ENCODE measurements at regions not wholly inside any gene's neighbourhood (a gene's known extent, or its start where the extent isn't known, plus 50 kb on each side); places are given as distances from the start of the nearest gene placed in this dataset.

DNA sequence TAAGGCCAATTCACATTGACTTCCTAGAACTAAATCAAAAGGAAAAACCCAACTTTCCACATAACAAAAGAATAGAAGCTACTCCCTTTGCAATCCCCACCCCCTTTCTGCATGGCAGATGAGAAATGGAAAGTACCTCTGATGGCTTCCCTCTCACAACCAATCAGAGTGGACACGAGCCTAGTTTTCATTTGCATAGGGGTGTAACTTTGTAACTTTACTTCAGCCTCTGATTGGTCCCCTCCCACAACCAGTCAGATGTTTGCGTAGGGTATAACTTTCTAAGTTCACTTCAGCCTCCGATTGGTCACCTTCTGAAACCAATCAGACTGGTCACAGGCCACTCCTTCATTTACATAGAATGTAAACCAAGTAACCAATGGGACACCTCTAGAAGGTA lies 328.5 kb downstream of the CDH26 start:
- WGBS, 2 experiments: 89 to 94% methylated on average over 3 of the region's 3 CpGs
- no peaks in the 10 kb centered on the region for H3K4me1 ChIP-seq (ENCODE audit: control insufficient read depth, insufficient read depth, low read length)
- H3K27ac ChIP-seq (ENCODE audit: insufficient read depth, low read depth, low read length, poor library complexity, severe bottlenecking): no peak overlapping the region
- no peaks in the 10 kb centered on the region for H3K36me3 ChIP-seq (ENCODE audit: control insufficient read depth, insufficient read depth, low read length)
- peaks cover 5% of the 10 kb centered on the region for H3K9me3 ChIP-seq (ENCODE audit: control insufficient read depth, low read length)
- H3K4me3 ChIP-seq (ENCODE audit: insufficient read depth, low read depth, low read length): no peak overlapping the region
- H3K27me3 ChIP-seq (ENCODE audit: control insufficient read depth, insufficient read depth, low read length, poor library complexity, severe bottlenecking): no peaks in the 10 kb centered on the region

DNA sequence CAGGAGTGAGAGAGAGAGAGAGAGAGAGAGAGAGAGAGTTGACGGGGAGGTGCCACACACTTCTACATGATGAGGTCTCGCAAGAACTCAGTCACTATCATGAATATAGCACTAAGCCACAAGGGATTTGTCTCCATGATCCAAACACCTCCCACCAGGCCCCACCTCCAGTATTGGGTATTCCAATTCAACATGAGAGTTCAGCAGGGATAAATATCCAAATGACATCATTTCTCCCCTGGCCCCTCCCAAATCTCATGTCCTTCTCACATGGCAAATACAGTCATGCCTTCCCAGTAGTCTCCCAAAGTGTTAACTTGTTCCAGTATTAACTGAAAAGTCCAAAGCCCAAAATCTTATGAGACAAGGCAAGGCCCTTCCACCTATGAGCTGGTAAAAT lies 330.7 kb downstream of the CDH26 start:
- Histone ChIP-seq H3K4me1 (ENCODE audit: control insufficient read depth, insufficient read depth, low read length) (no peaks in the 10 kb centered on the region), H3K27ac (ENCODE audit: insufficient read depth, low read depth, low read length, poor library complexity, severe bottlenecking) (no peak overlapping the region), H3K9me3 (ENCODE audit: control insufficient read depth, low read length) (peaks cover 5% of the 10 kb centered on the region), H3K4me3 (ENCODE audit: insufficient read depth, low read depth, low read length) (no peak overlapping the region), H3K27me3 (ENCODE audit: control insufficient read depth, insufficient read depth, low read length, poor library complexity, severe bottlenecking) (no peaks in the 10 kb centered on the region), H3K36me3 (ENCODE audit: control insufficient read depth, insufficient read depth, low read length) (no peaks in the 10 kb centered on the region)
- whole genome bisulfite sequencing, 2 experiments: 93% methylated on average over 2 of the region's 2 CpGs

DNA sequence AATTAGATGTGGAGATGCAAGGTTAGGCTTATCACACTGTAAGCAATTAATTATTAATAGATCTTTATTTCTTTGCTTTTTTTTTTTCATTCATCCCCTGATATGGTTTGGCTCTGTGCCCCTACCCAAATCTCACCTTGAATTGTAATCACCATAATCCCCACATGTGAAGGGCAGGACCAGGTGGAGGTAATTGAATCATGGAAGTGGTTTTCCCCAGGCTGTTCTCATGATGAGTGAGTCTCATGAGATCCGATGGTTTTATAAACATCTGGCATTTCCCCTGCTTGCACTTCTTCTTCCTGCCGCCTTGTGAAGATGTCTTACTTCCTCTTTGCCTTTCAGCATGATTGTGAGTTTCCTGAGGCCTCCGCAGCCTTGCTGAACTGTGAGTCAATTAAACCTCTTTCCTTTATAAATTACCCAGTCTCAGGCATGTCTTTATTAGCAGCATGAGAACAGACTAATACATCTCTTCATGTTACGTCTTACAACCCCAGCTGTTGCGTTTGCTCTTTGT lies 333.8 kb downstream of the CDH26 start:
- no peaks in the 10 kb centered on the region for H3K9me3 ChIP-seq (ENCODE audit: control insufficient read depth, low read length)
- H3K27ac ChIP-seq (ENCODE audit: insufficient read depth, low read depth, low read length, poor library complexity, severe bottlenecking): no peak overlapping the region
- no peaks in the 10 kb centered on the region for H3K36me3 ChIP-seq (ENCODE audit: control insufficient read depth, insufficient read depth, low read length)
- no peaks in the 10 kb centered on the region for H3K4me1 ChIP-seq (ENCODE audit: control insufficient read depth, insufficient read depth, low read length)
- 92 to 93% methylated on average over 5 of the region's 5 CpGs for WGBS, 2 experiments
- no peaks in the 10 kb centered on the region for H3K27me3 ChIP-seq (ENCODE audit: control insufficient read depth, insufficient read depth, low read length, poor library complexity, severe bottlenecking)
- H3K4me3 ChIP-seq (ENCODE audit: insufficient read depth, low read depth, low read length): no peak overlapping the region

DNA sequence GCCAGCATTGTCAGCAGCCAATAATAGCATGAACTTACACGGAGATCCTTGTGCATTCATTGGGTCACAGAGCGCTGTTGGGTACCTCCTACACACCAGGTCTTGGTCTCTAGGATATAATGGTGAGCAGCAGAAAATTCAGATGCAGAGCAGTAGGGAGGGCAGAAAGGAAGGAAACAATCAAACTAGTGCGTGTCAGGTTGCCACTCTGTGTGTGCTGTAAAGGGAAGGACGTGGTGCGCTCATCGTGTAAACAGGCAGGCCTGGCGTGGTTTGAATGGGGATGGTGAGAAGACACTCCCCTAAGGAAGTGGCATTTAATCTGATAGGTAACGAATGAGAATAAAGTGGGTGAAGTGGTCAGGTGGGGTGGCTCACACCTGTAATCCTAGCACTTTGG lies 336.4 kb downstream of the CDH26 start:
- no peaks in the 10 kb centered on the region for H3K9me3 ChIP-seq (ENCODE audit: control insufficient read depth, low read length)
- 92 to 93% methylated on average over 8 of the region's 8 CpGs for WGBS, 2 experiments
- H3K4me1 ChIP-seq (ENCODE audit: control insufficient read depth, insufficient read depth, low read length): no peaks in the 10 kb centered on the region
- no peak overlapping the region for H3K27ac ChIP-seq (ENCODE audit: insufficient read depth, low read depth, low read length, poor library complexity, severe bottlenecking)
- no peaks in the 10 kb centered on the region for H3K36me3 ChIP-seq (ENCODE audit: control insufficient read depth, insufficient read depth, low read length)
- no peak overlapping the region for H3K4me3 ChIP-seq (ENCODE audit: insufficient read depth, low read depth, low read length)
- H3K27me3 ChIP-seq (ENCODE audit: control insufficient read depth, insufficient read depth, low read length, poor library complexity, severe bottlenecking): no peaks in the 10 kb centered on the region

DNA sequence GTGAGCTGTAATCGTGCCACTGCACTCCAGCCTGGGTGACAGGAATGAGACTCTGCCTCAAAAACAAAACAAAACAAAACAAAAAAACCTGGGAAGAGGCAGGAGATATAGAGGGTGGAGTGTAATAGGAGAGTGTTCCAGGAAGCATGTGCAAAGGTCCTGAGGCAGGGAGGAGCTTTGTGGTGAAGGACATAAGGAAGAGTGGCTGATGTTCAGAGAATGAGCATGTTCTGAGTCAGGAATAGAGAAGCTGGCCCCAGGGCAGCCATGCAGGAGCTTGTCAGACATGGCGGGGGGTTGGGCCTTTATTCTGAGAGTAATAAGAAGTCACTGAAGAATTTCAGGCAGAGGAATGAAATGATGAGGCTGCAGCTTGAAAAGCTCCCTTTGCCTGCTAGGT lies 337.0 kb downstream of the CDH26 start:
- 93 to 94% methylated on average over 1 to 2 of the region's 2 CpGs for WGBS, 2 experiments
- Histone ChIP-seq H3K27ac (ENCODE audit: insufficient read depth, low read depth, low read length, poor library complexity, severe bottlenecking) (no peak overlapping the region), H3K9me3 (ENCODE audit: control insufficient read depth, low read length) (no peaks in the 10 kb centered on the region), H3K4me3 (ENCODE audit: insufficient read depth, low read depth, low read length) (no peak overlapping the region), H3K27me3 (ENCODE audit: control insufficient read depth, insufficient read depth, low read length, poor library complexity, severe bottlenecking) (no peaks in the 10 kb centered on the region), H3K4me1 (ENCODE audit: control insufficient read depth, insufficient read depth, low read length) (no peaks in the 10 kb centered on the region), H3K36me3 (ENCODE audit: control insufficient read depth, insufficient read depth, low read length) (no peaks in the 10 kb centered on the region)

DNA sequence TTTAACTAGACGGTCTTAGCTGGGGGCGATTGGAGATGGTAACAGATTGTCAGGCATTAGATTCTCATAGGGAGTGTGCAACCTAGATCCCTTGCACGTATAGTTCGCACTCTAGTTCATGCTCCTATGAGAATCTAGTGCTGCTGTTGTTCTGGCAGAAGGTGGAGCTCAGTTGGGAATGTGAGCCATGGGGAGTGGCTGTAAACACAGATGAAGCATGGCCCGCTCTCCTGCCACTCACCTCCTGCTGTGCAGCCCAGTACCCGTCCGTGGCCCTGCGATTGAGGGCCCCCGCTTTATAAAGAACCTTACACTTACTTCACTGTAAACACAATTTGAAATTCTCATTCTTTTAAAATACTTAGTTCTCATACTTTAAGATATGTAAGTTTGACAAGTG lies 339.4 kb downstream of the CDH26 start:
- no peak overlapping the region for H3K4me3 ChIP-seq (ENCODE audit: insufficient read depth, low read depth, low read length)
- no peaks in the 10 kb centered on the region for H3K4me1 ChIP-seq (ENCODE audit: control insufficient read depth, insufficient read depth, low read length)
- H3K9me3 ChIP-seq (ENCODE audit: control insufficient read depth, low read length): no peaks in the 10 kb centered on the region
- no peaks in the 10 kb centered on the region for H3K36me3 ChIP-seq (ENCODE audit: control insufficient read depth, insufficient read depth, low read length)
- no peak overlapping the region for H3K27ac ChIP-seq (ENCODE audit: insufficient read depth, low read depth, low read length, poor library complexity, severe bottlenecking)
- 72 to 78% methylated on average over 9 of the region's 9 CpGs for WGBS, 2 experiments
- H3K27me3 ChIP-seq (ENCODE audit: control insufficient read depth, insufficient read depth, low read length, poor library complexity, severe bottlenecking): no peaks in the 10 kb centered on the region

DNA sequence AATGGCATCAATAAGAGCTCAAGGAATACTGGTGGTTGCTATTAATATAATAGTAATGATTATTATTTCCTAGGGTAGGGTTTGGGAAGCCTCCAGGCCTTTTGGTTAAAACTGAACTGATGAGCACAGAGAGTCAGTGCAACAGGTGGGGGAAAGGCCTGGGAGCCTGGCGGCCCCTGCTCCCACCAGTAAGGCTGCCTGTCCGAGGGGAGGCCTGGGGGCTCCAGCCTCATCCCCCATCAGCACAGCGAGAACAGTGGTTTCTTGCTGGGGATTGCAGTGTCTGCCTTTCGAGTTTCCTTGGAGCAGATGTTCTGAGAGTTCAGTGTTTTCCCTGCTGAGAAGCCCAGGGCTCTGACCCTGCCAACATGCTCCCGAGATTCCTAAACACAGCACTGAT lies 340.4 kb downstream of the CDH26 start:
- H3K36me3 ChIP-seq (ENCODE audit: control insufficient read depth, insufficient read depth, low read length): no peaks in the 10 kb centered on the region

DNA sequence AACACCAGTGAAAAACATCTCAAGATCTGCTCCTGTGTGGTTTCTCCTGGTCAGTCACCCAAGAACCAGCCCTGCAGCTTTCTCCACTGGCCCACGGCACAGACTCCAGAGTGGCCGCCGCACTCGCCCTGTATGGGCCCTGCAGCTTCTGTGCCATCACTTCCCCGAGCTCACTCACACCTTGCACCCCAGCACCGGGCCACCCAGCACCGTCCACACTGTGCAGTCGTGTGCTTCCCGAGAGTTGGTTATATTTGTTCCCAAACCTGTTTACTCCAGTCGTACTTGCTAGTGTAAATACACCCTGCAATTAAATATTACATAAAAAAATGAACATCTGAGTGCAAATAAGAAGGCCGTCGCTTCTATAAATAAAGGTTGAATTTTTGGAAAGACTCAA lies 341.7 kb downstream of the CDH26 start:
- Histone ChIP-seq H3K27ac (ENCODE audit: insufficient read depth, low read depth, low read length, poor library complexity, severe bottlenecking) (no peak overlapping the region), H3K27me3 (ENCODE audit: control insufficient read depth, insufficient read depth, low read length, poor library complexity, severe bottlenecking) (no peaks in the 10 kb centered on the region), H3K4me1 (ENCODE audit: control insufficient read depth, insufficient read depth, low read length) (no peaks in the 10 kb centered on the region), H3K4me3 (ENCODE audit: insufficient read depth, low read depth, low read length) (no peak overlapping the region), H3K36me3 (ENCODE audit: control insufficient read depth, insufficient read depth, low read length) (no peaks in the 10 kb centered on the region), H3K9me3 (ENCODE audit: control insufficient read depth, low read length) (no peaks in the 10 kb centered on the region)
- WGBS, 2 experiments: 93 to 95% methylated on average over 12 of the region's 12 CpGs

More for the DNA sequence above, 340.4 kb downstream of the CDH26 start:
- WGBS, 2 experiments: 88 to 91% methylated on average over 5 of the region's 5 CpGs
- Histone ChIP-seq H3K4me1 (ENCODE audit: control insufficient read depth, insufficient read depth, low read length) (no peaks in the 10 kb centered on the region), H3K27me3 (ENCODE audit: control insufficient read depth, insufficient read depth, low read length, poor library complexity, severe bottlenecking) (no peaks in the 10 kb centered on the region), H3K27ac (ENCODE audit: insufficient read depth, low read depth, low read length, poor library complexity, severe bottlenecking) (no peak overlapping the region), H3K4me3 (ENCODE audit: insufficient read depth, low read depth, low read length) (no peak overlapping the region), H3K9me3 (ENCODE audit: control insufficient read depth, low read length) (no peaks in the 10 kb centered on the region)

DNA sequence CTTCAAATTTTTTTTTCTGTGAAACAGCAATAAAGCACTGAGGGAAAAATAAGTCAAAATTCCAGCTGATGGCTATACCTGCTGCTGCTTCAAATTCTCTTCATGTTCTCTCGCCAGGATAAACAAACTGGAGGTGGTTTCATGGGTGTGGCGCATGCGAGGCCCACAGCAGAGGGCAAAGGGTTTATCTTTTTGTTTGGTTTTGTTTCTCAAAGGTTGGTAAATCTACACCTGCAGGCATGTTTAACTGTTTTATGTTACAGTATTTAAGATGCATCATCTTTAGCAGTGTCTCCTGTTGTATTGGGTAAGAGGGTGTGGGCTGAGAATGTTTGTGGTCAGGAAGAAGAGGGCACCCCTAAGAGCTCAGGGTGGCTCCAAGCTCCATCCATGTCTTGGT lies 342.2 kb downstream of the CDH26 start:
- no peak overlapping the region for H3K4me3 ChIP-seq (ENCODE audit: insufficient read depth, low read depth, low read length)
- 93 to 97% methylated on average over 3 of the region's 3 CpGs for WGBS, 2 experiments
- H3K9me3 ChIP-seq (ENCODE audit: control insufficient read depth, low read length): no peaks in the 10 kb centered on the region
- no peaks in the 10 kb centered on the region for H3K36me3 ChIP-seq (ENCODE audit: control insufficient read depth, insufficient read depth, low read length)
- no peak overlapping the region for H3K27ac ChIP-seq (ENCODE audit: insufficient read depth, low read depth, low read length, poor library complexity, severe bottlenecking)
- no peaks in the 10 kb centered on the region for H3K27me3 ChIP-seq (ENCODE audit: control insufficient read depth, insufficient read depth, low read length, poor library complexity, severe bottlenecking)
- H3K4me1 ChIP-seq (ENCODE audit: control insufficient read depth, insufficient read depth, low read length): no peaks in the 10 kb centered on the region

DNA sequence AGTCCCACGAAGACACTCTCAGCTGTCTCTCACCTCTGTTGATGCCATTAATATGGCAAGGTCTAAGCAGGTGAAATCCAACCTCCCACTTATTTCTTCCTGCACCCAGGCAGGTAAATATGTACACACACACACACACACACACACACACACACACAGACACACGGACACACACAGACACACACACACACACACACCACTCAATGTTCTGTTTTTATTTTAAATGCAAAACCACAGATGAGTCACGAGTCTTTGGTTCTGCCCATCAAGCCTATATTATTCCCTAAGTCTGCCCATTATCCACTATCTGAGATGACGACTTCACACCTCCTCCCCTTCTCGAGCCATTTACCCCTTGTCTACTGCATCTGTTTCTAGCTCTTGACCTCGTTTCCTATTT lies 344.7 kb downstream of the CDH26 start:
- Histone ChIP-seq H3K4me1 (ENCODE audit: control insufficient read depth, insufficient read depth, low read length) (no peaks in the 10 kb centered on the region), H3K36me3 (ENCODE audit: control insufficient read depth, insufficient read depth, low read length) (no peaks in the 10 kb centered on the region), H3K27me3 (ENCODE audit: control insufficient read depth, insufficient read depth, low read length, poor library complexity, severe bottlenecking) (no peaks in the 10 kb centered on the region), H3K27ac (ENCODE audit: insufficient read depth, low read depth, low read length, poor library complexity, severe bottlenecking) (no peak overlapping the region), H3K9me3 (ENCODE audit: control insufficient read depth, low read length) (no peaks in the 10 kb centered on the region), H3K4me3 (ENCODE audit: insufficient read depth, low read depth, low read length) (no peak overlapping the region)
- WGBS, 2 experiments: 85 to 87% methylated on average over 6 of the region's 6 CpGs

DNA sequence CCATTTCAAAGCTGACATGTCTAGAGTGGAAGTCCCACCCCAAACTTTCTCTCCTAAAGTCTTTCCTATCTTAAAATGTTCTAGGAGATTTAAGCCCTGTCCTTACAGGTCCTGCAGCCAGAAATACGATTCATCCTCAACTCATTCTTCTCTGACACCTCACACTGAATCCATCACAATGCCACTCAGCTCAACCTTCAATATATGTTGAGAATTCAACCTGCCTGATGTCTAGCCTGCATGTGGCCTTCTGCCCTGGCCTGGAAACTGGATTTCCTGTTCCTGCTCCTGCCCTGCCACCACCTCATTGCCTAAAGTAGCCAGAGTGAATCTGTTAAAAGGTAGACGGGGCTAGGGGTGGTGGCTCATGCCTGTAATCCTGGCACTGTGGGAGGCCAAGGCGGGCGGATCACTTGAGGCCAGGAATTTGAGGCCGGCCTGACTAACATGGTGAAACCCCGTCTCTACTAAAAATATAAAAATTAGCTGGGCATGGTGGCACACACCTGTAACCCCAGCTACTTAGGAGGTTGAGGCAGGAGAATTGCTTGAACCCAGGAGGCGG lies 345.9 kb downstream of the CDH26 start:
- Histone ChIP-seq H3K4me3 (ENCODE audit: insufficient read depth, low read depth, low read length) (no peak overlapping the region), H3K4me1 (ENCODE audit: control insufficient read depth, insufficient read depth, low read length) (no peaks in the 10 kb centered on the region), H3K36me3 (ENCODE audit: control insufficient read depth, insufficient read depth, low read length) (no peaks in the 10 kb centered on the region), H3K9me3 (ENCODE audit: control insufficient read depth, low read length) (no peaks in the 10 kb centered on the region), H3K27ac (ENCODE audit: insufficient read depth, low read depth, low read length, poor library complexity, severe bottlenecking) (no peak overlapping the region), H3K27me3 (ENCODE audit: control insufficient read depth, insufficient read depth, low read length, poor library complexity, severe bottlenecking) (no peaks in the 10 kb centered on the region)
- 82 to 90% methylated on average over 7 of the region's 7 CpGs for WGBS, 2 experiments
